GM12878 (cell line): ENCODE measurements at regions not wholly inside any gene's neighbourhood (a gene's known extent, or its start where the extent isn't known, plus 50 kb on each side); places are given as distances from the start of the nearest gene placed in this dataset.

ENCODE experiments used
- ATAC-seq: fragments of 200-7000 bp; cut with Tn5 transposase; 3 replicates; pipeline ENCODE4 v1.9.1; 2020; ENCODE audit warnings: mild to moderate bottlenecking, moderate library complexity
- BruUV-seq: library from RNA; stranded (reverse); fragments of 400-500 nt; replicated peaks from 2 replicates; lab custom pipeline; 2021; lab: Mats Ljungman, UMichigan
- CTCF ChIA-PET: fragments of 300-600 bp; sonication (Branson Sonifier 250); formaldehyde crosslinking; extraction: SDS; loops from one replicate; lab custom pipeline; 2021; ENCODE audit warnings: inconsistent platforms; lab: Yijun Ruan, JAX
- POLR2A ChIA-PET: fragments of 350-600 bp; formaldehyde crosslinking; extraction: SDS; loops from one replicate; lab custom pipeline; 2021; ENCODE audit warnings: inconsistent platforms; lab: Charles Lee
- RAD21 ChIA-PET: fragments of 300-600 bp; sonication (Branson Sonifier 250); formaldehyde crosslinking; loops from one replicate; lab custom pipeline; 2023; ENCODE audit warnings: antibody characterized with exemption; ENCODE audit not compliant: unreplicated experiment; lab: Charles Lee
- SMC1A ChIA-PET: fragments of 300-600 bp; sonication (Branson Sonifier 250); formaldehyde crosslinking; loops from one replicate; lab custom pipeline; 2023; ENCODE audit not compliant: unreplicated experiment, uncharacterized antibody; lab: Charles Lee
- DNase-seq: peaks from one replicate; pipeline ENCODE4 v3.0.0-alpha.2; 2011; ENCODE audit warnings: low read depth, low spot score
- FAIRE-seq: peaks from 3 replicates; lab custom pipeline; 2011; peaks lifted over from hg19 to GRCh38; lab: Jason Lieb, UNC
- H2AFZ ChIP-seq: 2 replicates; pipeline ENCODE4 v1.6.0; 2011; ENCODE audit warnings: low read depth, low read length, control low read depth; ENCODE audit not compliant: control insufficient read depth
- H3K27ac ChIP-seq: 2 replicates; pipeline ENCODE4 v1.5.1; 2011; ENCODE audit warnings: control low read depth; ENCODE audit not compliant: control insufficient read depth, insufficient read depth
- H3K27me3 ChIP-seq, 2 experiments: replicated peaks in 1 of 2; 2 replicates each; pipeline versions ENCODE4 v1.6.0 to v1.6.1; 2011; ENCODE audit warnings: low read length in 1 of 2; ENCODE audit not compliant: control insufficient read depth in 2 of 2, insufficient read depth in 2 of 2
- H3K36me3 ChIP-seq, 2 experiments: 2 replicates each; pipeline ENCODE4 v1.5.1; 2011; ENCODE audit warnings: low read length in 1 of 2; ENCODE audit not compliant: control insufficient read depth in 2 of 2, insufficient read depth in 2 of 2
- H3K4me1 ChIP-seq: 2 replicates; pipeline ENCODE4 v1.6.1; 2011; ENCODE audit warnings: mild to moderate bottlenecking, low read length, moderate library complexity, mixed read lengths; ENCODE audit not compliant: control insufficient read depth, insufficient read depth
- H3K4me2 ChIP-seq: 2 replicates; pipeline ENCODE4 v1.6.0; 2011; ENCODE audit warnings: control low read depth; ENCODE audit not compliant: control insufficient read depth, insufficient read depth
- H3K4me3 ChIP-seq: fragments of 200-600 bp; sonication (generic); 2 replicates; pipeline ENCODE4 v1.5.1; 2016
- H3K79me2 ChIP-seq: 2 replicates; pipeline ENCODE4 v1.6.0; 2011; ENCODE audit warnings: low read length; ENCODE audit not compliant: control insufficient read depth, insufficient read depth
- H3K9ac ChIP-seq: 2 replicates; pipeline ENCODE4 v1.8.0; 2011; ENCODE audit warnings: low read length, control low read depth, mixed read lengths; ENCODE audit not compliant: control insufficient read depth, insufficient read depth
- H3K9me3 ChIP-seq: replicated peaks from 3 replicates; pipeline ENCODE4 v1.5.1; 2011; ENCODE audit warnings: mild to moderate bottlenecking, low read length; ENCODE audit not compliant: control insufficient read depth, insufficient read depth
- H4K20me1 ChIP-seq: 2 replicates; pipeline ENCODE4 v1.6.0; 2011; ENCODE audit not compliant: control insufficient read depth, insufficient read depth
- BCL11A ChIP-seq: IDR thresholded peaks from 2 replicates; pipeline ENCODE4 v1.6.1; 2011; ENCODE audit warnings: low read depth, low read length
- ETV6 ChIP-seq, 2 experiments: fragments of 450-650 bp in 1 of 2; IDR thresholded peaks in 1 of 2; conservative IDR thresholded peaks in 1 of 2; 2 replicates each; pipeline ENCODE4 v1.6.1; 2014; ENCODE audit warnings: antibody characterized with exemption in 1 of 2, borderline replicate concordance in 1 of 2, low read depth in 1 of 2, mild to moderate bottlenecking in 1 of 2, moderate library complexity in 1 of 2
- FOXK2 ChIP-seq: fragments of 450-650 bp; IDR thresholded peaks from 2 replicates; pipeline ENCODE4 v1.6.1; 2017; ENCODE audit warnings: mild to moderate bottlenecking, moderate library complexity
- GABPA ChIP-seq: IDR thresholded peaks from 2 replicates; pipeline ENCODE4 v1.6.1; 2014; ENCODE audit warnings: antibody characterized with exemption, low read depth, mild to moderate bottlenecking, inconsistent platforms
- GATAD2B ChIP-seq: fragments of 450-650 bp; conservative IDR thresholded peaks from 2 replicates; pipeline ENCODE4 v1.6.1; 2017; ENCODE audit warnings: low read depth, mild to moderate bottlenecking, moderate library complexity
- IRF4 ChIP-seq: IDR thresholded peaks from 2 replicates; pipeline ENCODE4 v1.6.1; 2011; ENCODE audit warnings: low read depth, low read length
- KAT2A ChIP-seq: conservative IDR thresholded peaks from 2 replicates; pipeline ENCODE4 v1.6.1; 2011; ENCODE audit warnings: low read depth, low read length; ENCODE audit not compliant: control insufficient read depth
- MEF2A ChIP-seq: IDR thresholded peaks from 2 replicates; pipeline ENCODE4 v1.6.1; 2011; ENCODE audit warnings: low read depth, mild to moderate bottlenecking, low read length, moderate library complexity; ENCODE audit not compliant: insufficient read depth
- POLR2A ChIP-seq: IDR thresholded peaks from 2 replicates; pipeline ENCODE4 v1.6.1; 2011; ENCODE audit warnings: low read depth, mild to moderate bottlenecking, low read length
- POLR2AphosphoS5 ChIP-seq: IDR thresholded peaks from 2 replicates; pipeline ENCODE4 v1.6.1; 2011; ENCODE audit warnings: mild to moderate bottlenecking, low read length, inconsistent platforms
- RAD51 ChIP-seq: fragments of 450-650 bp; IDR thresholded peaks from 2 replicates; pipeline ENCODE4 v1.6.1; 2016; ENCODE audit warnings: moderate library complexity, mild to moderate bottlenecking, inconsistent platforms
- SRF ChIP-seq, 2 experiments: IDR thresholded peaks; 2 replicates each; pipeline ENCODE4 v1.6.1; 2011; ENCODE audit warnings: low read depth in 2 of 2, low read length in 2 of 2, mild to moderate bottlenecking in 1 of 2, moderate library complexity in 1 of 2
- STAT3 ChIP-seq: IDR thresholded peaks from 2 replicates; pipeline ENCODE4 v1.6.1; 2011; ENCODE audit warnings: low read depth, low read length, improper control_type of control experiment
- SUPT20H ChIP-seq: IDR thresholded peaks from 2 replicates; pipeline ENCODE4 v1.6.1; 2011; ENCODE audit warnings: low read depth, mild to moderate bottlenecking, low read length, moderate library complexity, borderline replicate concordance; ENCODE audit not compliant: control insufficient read depth
- ZNF24 ChIP-seq: fragments of 450-650 bp; IDR thresholded peaks from 2 replicates; pipeline ENCODE4 v1.6.1; 2017; ENCODE audit warnings: antibody characterized with exemption, mild to moderate bottlenecking
- ZNF274 ChIP-seq: IDR thresholded peaks from one replicate; pipeline ENCODE4 v1.8.0; 2011; ENCODE audit not compliant: insufficient read length, insufficient read depth
- WGBS: methylation state at CpG from one replicate; pipeline ENCODE4 v1.1.6; 2016; ENCODE audit warnings: low lambda C conversion rate; ENCODE audit not compliant: insufficient replicate concordance, insufficient coverage; ENCODE audit errors: missing lambda C conversion rate; 5-methylcytosine and 5-hydroxymethylcytosine counted together
- in situ Hi-C: fragments of 300-500 bp; cut with MboI; formaldehyde crosslinking; loops from 9 replicates; pipeline ENCODE4 v1.14.3; 2018; ENCODE audit warnings: mixed read lengths
- intact Hi-C: fragments of 100-400 bp; cut with micrococcal nuclease; formaldehyde crosslinking; loops from one replicate; pipeline ENCODE4 v1.14.2; 2022; ENCODE audit not compliant: unreplicated experiment
- TF ChIP-seq, protein P1 (sequence below): fragments of 450-650 bp; formaldehyde crosslinking; IDR thresholded peaks from 2 replicates; pipeline ENCODE4 v1.4.0; 2020; ENCODE audit warnings: mild to moderate bottlenecking, moderate library complexity
- TF ChIP-seq, protein P2 (sequence below): fragments of 450-650 bp; formaldehyde crosslinking; IDR thresholded peaks from 2 replicates; pipeline ENCODE4 v1.4.0; 2022; ENCODE audit warnings: mild to moderate bottlenecking, moderate library complexity

DNA sequence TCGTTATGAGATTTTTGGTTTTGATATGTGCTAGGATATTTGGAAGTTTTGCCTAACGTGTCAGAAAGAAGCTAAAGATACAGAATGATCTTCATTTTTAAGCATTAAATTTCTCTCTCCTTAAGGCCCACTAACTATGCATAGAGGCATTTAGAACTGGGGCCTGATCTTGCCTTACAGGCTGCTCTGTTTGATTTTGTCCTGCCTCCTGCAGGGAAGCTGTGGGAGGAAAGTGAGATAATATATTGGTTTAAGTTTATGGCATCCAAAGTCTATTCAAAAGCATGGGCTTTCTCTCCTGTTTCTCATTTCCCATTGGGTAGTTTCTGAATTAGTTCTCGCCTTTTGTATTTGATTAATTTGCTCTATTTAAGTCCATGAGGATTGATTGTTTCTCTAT, 250.3 kb upstream of the FBXO33 start (continued):
- TF ChIP-seq ETV6 (conservative IDR thresholded peaks at IDR 0.05 in 1 of 2, IDR thresholded peaks at IDR 0.05 in 1 of 2; ENCODE audit: borderline replicate concordance in 1 of 2, low read depth in 1 of 2) (no peak), SUPT20H (no peak), POLR2A (no peak), BCL11A (no peak), SRF (IDR thresholded peaks at IDR 0.05; ENCODE audit: low read depth in 2 of 2, low read length in 2 of 2) (no peak), KAT2A (no peak), STAT3 (no peak), GABPA (no peak)
- TF ChIP-seq, all 136 proteins: peak for 0

GRCh38 chr14:39681782-39682399, 249.7 kb upstream of the FBXO33 start:
- H3K9ac ChIP-seq = no peak overlapping the region
- in situ Hi-C loops (no loop called here), intact Hi-C loops (no loop called here)
- H3K27me3 ChIP-seq = no peaks in the 10 kb centered on the region
- FAIRE-seq (no peak), ATAC-seq (no peak), DNase-seq (no peak)
- 26% methylated on average over 4 of the region's 4 CpGs for WGBS
- CTCF ChIA-PET = interaction anchor here (1.5 to 1.8 kb wide), 2 partner anchors 13 to 214 kb away, joined by 4 to 6 read pairs; no protein-coding TSS in a partner anchor
- SMC1A ChIA-PET = interaction anchor here (0.7 to 2.2 kb wide), 8 partner anchors 11 to 124 kb away, joined by 3 to 8 read pairs (median 4); no protein-coding TSS in a partner anchor
- H3K4me2 ChIP-seq = no peak overlapping the region
- no peaks in the 10 kb centered on the region for H4K20me1 ChIP-seq
- H3K27ac ChIP-seq = no peak overlapping the region
- RAD21 ChIA-PET = interaction anchor here (2.8 kb wide), 1 partner anchor 15 kb away, joined by 9 read pairs; no protein-coding TSS in a partner anchor
- H3K79me2 ChIP-seq = no peaks in the 10 kb centered on the region
- POLR2A ChIA-PET = no interaction called here
- no peaks in the 10 kb centered on the region for H3K36me3 ChIP-seq
- H2AFZ ChIP-seq = no peak overlapping the region
- no TSS peak for BruUV-seq
- H3K4me1 ChIP-seq = 0 out of 2 replicates have a peak, but pooled peaks cover 4% of the 10 kb centered on the region
- H3K4me3 ChIP-seq = no peak overlapping the region
- H3K9me3 ChIP-seq = no peaks in the 10 kb centered on the region
- no peak for TF ChIP-seq MEF2A
- TF ChIP-seq ZNF24 = no peak
- no peak for TF ChIP-seq ZNF274
- TF ChIP-seq, protein P1, sequence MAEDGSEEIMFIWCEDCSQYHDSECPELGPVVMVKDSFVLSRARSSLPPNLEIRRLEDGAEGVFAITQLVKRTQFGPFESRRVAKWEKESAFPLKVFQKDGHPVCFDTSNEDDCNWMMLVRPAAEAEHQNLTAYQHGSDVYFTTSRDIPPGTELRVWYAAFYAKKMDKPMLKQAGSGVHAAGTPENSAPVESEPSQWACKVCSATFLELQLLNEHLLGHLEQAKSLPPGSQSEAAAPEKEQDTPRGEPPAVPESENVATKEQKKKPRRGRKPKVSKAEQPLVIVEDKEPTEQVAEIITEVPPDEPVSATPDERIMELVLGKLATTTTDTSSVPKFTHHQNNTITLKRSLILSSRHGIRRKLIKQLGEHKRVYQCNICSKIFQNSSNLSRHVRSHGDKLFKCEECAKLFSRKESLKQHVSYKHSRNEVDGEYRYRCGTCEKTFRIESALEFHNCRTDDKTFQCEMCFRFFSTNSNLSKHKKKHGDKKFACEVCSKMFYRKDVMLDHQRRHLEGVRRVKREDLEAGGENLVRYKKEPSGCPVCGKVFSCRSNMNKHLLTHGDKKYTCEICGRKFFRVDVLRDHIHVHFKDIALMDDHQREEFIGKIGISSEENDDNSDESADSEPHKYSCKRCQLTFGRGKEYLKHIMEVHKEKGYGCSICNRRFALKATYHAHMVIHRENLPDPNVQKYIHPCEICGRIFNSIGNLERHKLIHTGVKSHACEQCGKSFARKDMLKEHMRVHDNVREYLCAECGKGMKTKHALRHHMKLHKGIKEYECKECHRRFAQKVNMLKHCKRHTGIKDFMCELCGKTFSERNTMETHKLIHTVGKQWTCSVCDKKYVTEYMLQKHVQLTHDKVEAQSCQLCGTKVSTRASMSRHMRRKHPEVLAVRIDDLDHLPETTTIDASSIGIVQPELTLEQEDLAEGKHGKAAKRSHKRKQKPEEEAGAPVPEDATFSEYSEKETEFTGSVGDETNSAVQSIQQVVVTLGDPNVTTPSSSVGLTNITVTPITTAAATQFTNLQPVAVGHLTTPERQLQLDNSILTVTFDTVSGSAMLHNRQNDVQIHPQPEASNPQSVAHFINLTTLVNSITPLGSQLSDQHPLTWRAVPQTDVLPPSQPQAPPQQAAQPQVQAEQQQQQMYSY (CRISPR knock-in tag) = no peak
- TF ChIP-seq POLR2AphosphoS5 = no peak
- TF ChIP-seq, protein P2, sequence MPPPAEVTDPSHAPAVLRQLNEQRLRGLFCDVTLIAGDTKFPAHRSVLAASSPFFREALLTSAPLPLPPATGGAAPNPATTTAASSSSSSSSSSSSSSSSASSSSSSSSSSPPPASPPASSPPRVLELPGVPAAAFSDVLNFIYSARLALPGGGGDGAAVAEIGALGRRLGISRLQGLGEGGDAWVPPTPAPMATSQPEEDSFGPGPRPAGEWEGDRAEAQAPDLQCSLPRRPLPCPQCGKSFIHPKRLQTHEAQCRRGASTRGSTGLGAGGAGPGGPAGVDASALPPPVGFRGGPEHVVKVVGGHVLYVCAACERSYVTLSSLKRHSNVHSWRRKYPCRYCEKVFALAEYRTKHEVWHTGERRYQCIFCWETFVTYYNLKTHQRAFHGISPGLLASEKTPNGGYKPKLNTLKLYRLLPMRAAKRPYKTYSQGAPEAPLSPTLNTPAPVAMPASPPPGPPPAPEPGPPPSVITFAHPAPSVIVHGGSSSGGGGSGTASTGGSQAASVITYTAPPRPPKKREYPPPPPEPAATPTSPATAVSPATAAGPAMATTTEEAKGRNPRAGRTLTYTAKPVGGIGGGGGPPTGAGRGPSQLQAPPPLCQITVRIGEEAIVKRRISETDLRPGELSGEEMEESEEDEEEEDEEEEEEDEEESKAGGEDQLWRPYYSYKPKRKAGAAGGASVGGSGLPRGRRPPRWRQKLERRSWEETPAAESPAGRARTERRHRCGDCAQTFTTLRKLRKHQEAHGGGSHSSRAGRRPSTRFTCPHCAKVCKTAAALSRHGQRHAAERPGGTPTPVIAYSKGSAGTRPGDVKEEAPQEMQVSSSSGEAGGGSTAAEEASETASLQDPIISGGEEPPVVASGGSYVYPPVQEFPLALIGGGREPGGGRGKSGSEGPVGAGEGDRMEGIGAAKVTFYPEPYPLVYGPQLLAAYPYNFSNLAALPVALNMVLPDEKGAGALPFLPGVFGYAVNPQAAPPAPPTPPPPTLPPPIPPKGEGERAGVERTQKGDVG (CRISPR knock-in tag) = no peak
- no peak for TF ChIP-seq IRF4
- TF ChIP-seq FOXK2 = no peak
- TF ChIP-seq GATAD2B = no peak
- no peak for TF ChIP-seq RAD51
